ENCODE measurements at regions not wholly inside any gene's neighbourhood (a gene's known extent, or its start where the extent isn't known, plus 50 kb on each side); places are given as distances from the start of the nearest gene placed in this dataset.

- TF ChIP-seq CTCF (IDR thresholded peaks at IDR 0.05) (no peak), POLR2A (IDR thresholded peaks at IDR 0.05) (no peak)
Observed at GRCh38 chr10:85036661-85037060, 708.3 kb downstream of the CCSER2 start.
